Middle frontal gyrus (tissue), 1 donor: ENCODE measurements at regions not wholly inside any gene's neighbourhood (a gene's known extent, or its start where the extent isn't known, plus 50 kb on each side); places are given as distances from the start of the nearest gene placed in this dataset.

Experiments used
- DNase-seq: peaks from one replicate; pipeline ENCODE4 v3.0.0-alpha.2; 2015; ENCODE audit warnings: low spot score; ENCODE audit errors: extremely low spot score

- no peak for DNase-seq
Observed at GRCh38 chr1:82901561-82901960, 1097.4 kb downstream of the TTLL7 start.

- DNase-seq = no peak
Observed at GRCh38 chr1:82901118-82901517, 1097.8 kb downstream of the TTLL7 start.

GRCh38 chr1:82899017-82899416, 1098.3 kb downstream of the ADGRL2 start:
- DNase-seq = no peak

GRCh38 chr1:82897549-82897948, 1096.8 kb downstream of the ADGRL2 start:
- no peak for DNase-seq

- no peak for DNase-seq
Observed at GRCh38 chr1:82896036-82896435, 1095.3 kb downstream of the ADGRL2 start.

GRCh38 chr1:82894635-82895034, 1093.9 kb downstream of the ADGRL2 start:
- no peak for DNase-seq

- no peak for DNase-seq
Observed at GRCh38 chr1:82893712-82894470, 1093.2 kb downstream of the ADGRL2 start.

- DNase-seq = no peak
Observed at GRCh38 chr1:82880506-82880905, 1079.8 kb downstream of the ADGRL2 start.

GRCh38 chr1:82879701-82880305, 1079.1 kb downstream of the ADGRL2 start:
- DNase-seq = no peak

- DNase-seq = no peak
Observed at GRCh38 chr1:82875170-82875569, 1074.4 kb downstream of the ADGRL2 start.

GRCh38 chr1:82874041-82874440, 1073.3 kb downstream of the ADGRL2 start:
- DNase-seq = no peak

- DNase-seq = no peak
Observed at GRCh38 chr1:82870332-82870731, 1069.6 kb downstream of the ADGRL2 start.

- no peak for DNase-seq
Observed at GRCh38 chr1:82867781-82868180, 1067.0 kb downstream of the ADGRL2 start.

GRCh38 chr1:82861749-82862148, 1061.0 kb downstream of the ADGRL2 start:
- DNase-seq = no peak

- no peak for DNase-seq
Observed at GRCh38 chr1:82858031-82858430, 1057.3 kb downstream of the ADGRL2 start.

- DNase-seq = no peak
Observed at GRCh38 chr1:82849460-82849859, 1048.7 kb downstream of the ADGRL2 start.

GRCh38 chr1:82848043-82848442, 1047.3 kb downstream of the ADGRL2 start:
- no peak for DNase-seq

- no peak for DNase-seq
Observed at GRCh38 chr1:82845866-82846265, 1045.1 kb downstream of the ADGRL2 start.

- no peak for DNase-seq
Observed at GRCh38 chr1:82844911-82845827, 1044.4 kb downstream of the ADGRL2 start.

- DNase-seq = no peak
Observed at GRCh38 chr1:82844447-82844846, 1043.7 kb downstream of the ADGRL2 start.

GRCh38 chr1:82843876-82844275, 1043.1 kb downstream of the ADGRL2 start:
- DNase-seq = no peak

GRCh38 chr1:82840192-82840591, 1039.5 kb downstream of the ADGRL2 start:
- no peak for DNase-seq
